AG10803 (cell line): ENCODE measurements at regions not wholly inside any gene's neighbourhood (a gene's known extent, or its start where the extent isn't known, plus 50 kb on each side); places are given as distances from the start of the nearest gene placed in this dataset.
"Not testable (repeated sequence)": the region's sequence is repeated elsewhere in the genome, so short reads cannot be mapped to it uniquely, and the experiment has no call there.

Experiments used
- DNase-seq: peaks from one replicate; pipeline ENCODE4 v3.0.0; 2010; ENCODE audit warnings: low read depth
- H3K4me3 ChIP-seq: 2 replicates; pipeline ENCODE4 v1.5.1; 2011; ENCODE audit warnings: mild to moderate bottlenecking, low read length, control low read depth
- CTCF ChIP-seq: conservative IDR thresholded peaks from 2 replicates; pipeline ENCODE4 v1.5.1; 2011; ENCODE audit warnings: mild to moderate bottlenecking, low read length, control low read depth, inconsistent platforms

- no peak for TF ChIP-seq CTCF
- DNase-seq = no peak
Observed at GRCh38 chr3:30449290-30449632, 157.1 kb upstream of the TGFBR2 start.

GRCh38 chr3:30452446-30452845, 154.0 kb upstream of the TGFBR2 start:
- no peak for DNase-seq
- no peak for TF ChIP-seq CTCF

More at GRCh38 chr3:30449290-30449632, 157.1 kb upstream of the TGFBR2 start:
- H3K4me3 ChIP-seq = no peak overlapping the region

GRCh38 chr3:30453360-30454039, 152.9 kb upstream of the TGFBR2 start:
- no peak overlapping the region for H3K4me3 ChIP-seq
- DNase-seq = no peak
- no peak for TF ChIP-seq CTCF

More at GRCh38 chr3:30452446-30452845, 154.0 kb upstream of the TGFBR2 start:
- no peak overlapping the region for H3K4me3 ChIP-seq

GRCh38 chr3:30454636-30455035, 151.8 kb upstream of the TGFBR2 start:
- H3K4me3 ChIP-seq = no peak overlapping the region
- no peak for TF ChIP-seq CTCF
- DNase-seq = no peak

GRCh38 chr3:30455112-30455511, 151.3 kb upstream of the TGFBR2 start:
- DNase-seq, H3K4me3 ChIP-seq: not testable (repeated sequence)

GRCh38 chr3:30455840-30456239, 150.6 kb upstream of the TGFBR2 start:
- H3K4me3 ChIP-seq = no peak overlapping the region
- peak; percentile 65 for DNase-seq
- no peak for TF ChIP-seq CTCF

- no peak overlapping the region for H3K4me3 ChIP-seq
- DNase-seq = no peak
- TF ChIP-seq CTCF = no peak
Observed at GRCh38 chr3:30456264-30456663, 150.1 kb upstream of the TGFBR2 start.

GRCh38 chr3:30457081-30457480, 149.3 kb upstream of the TGFBR2 start:
- no peak for DNase-seq
- H3K4me3 ChIP-seq = no peak overlapping the region
- TF ChIP-seq CTCF = no peak
